Loucy (cell line): ENCODE measurements at regions not wholly inside any gene's neighbourhood (a gene's known extent, or its start where the extent isn't known, plus 50 kb on each side); places are given as distances from the start of the nearest gene placed in this dataset.

Experiments used
- CTCF ChIP-seq: fragments of 200-600 bp; sonication (generic); conservative IDR thresholded peaks from 2 replicates; pipeline ENCODE4 v1.5.1; 2014; ENCODE audit warnings: mild to moderate bottlenecking, antibody characterized with exemption, low read length
- EZH2phosphoT487 ChIP-seq: fragments of 200-600 bp; IDR thresholded peaks from 2 replicates; pipeline ENCODE4 v1.6.1; 2018; ENCODE audit warnings: antibody characterized with exemption, mild to moderate bottlenecking, moderate library complexity, borderline replicate concordance

DNA sequence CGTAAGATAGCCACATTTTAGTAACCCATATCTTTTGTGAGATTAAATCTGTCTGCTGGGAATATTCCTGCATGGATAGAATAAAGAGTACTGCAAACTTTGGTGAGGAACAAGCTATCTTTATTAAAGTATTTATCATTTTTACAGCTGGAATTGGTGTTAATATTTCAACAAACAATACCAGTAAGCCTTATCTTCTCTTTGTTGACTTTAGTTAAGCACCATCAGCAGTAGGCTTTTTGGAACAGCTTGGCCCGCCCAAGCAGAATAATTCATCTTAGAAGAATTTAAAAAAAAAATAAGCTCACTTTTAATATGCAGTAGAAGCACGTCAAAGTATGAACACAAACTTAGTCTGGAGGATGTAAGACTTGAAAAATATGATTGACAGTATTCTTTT, 917.8 kb upstream of the ADGRB3 start:
- TF ChIP-seq CTCF: no peak
- no peak for TF ChIP-seq EZH2phosphoT487
